Mesodermal cell (in vitro differentiated cells): ENCODE measurements at regions not wholly inside any gene's neighbourhood (a gene's known extent, or its start where the extent isn't known, plus 50 kb on each side); places are given as distances from the start of the nearest gene placed in this dataset.

Experiments used
- H3K27ac ChIP-seq: 2 replicates; pipeline ENCODE4 v1.7.0; 2013; ENCODE audit warnings: mild to moderate bottlenecking, low read depth, low read length, moderate library complexity; ENCODE audit not compliant: severe bottlenecking
- H3K36me3 ChIP-seq: 2 replicates; pipeline ENCODE4 v1.7.1; 2013; ENCODE audit warnings: mild to moderate bottlenecking, low read length, moderate library complexity; ENCODE audit not compliant: control insufficient read depth, insufficient read depth
- H3K4me1 ChIP-seq: one replicate; pipeline ENCODE4 v1.7.1; 2013; ENCODE audit warnings: mild to moderate bottlenecking, low read length; ENCODE audit not compliant: insufficient read depth, control insufficient read depth, poor library complexity, severe bottlenecking
- H3K4me3 ChIP-seq: 2 replicates; pipeline ENCODE4 v1.7.0; 2013; ENCODE audit warnings: low read length, control low read depth, mild to moderate bottlenecking; ENCODE audit not compliant: insufficient read depth, poor library complexity, severe bottlenecking; ENCODE audit errors: extremely low read depth
- H3K9me3 ChIP-seq: 2 replicates; pipeline ENCODE4 v1.7.1; 2013; ENCODE audit warnings: mild to moderate bottlenecking, low read length, moderate library complexity; ENCODE audit not compliant: control insufficient read depth
- WGBS, 2 experiments: methylation state at CpG; one replicate each; pipeline ENCODE4 v1.1.5; 2013; ENCODE audit warnings: missing lambda C conversion rate in 2 of 2; ENCODE audit not compliant: insufficient coverage in 2 of 2; 5-methylcytosine and 5-hydroxymethylcytosine counted together

DNA sequence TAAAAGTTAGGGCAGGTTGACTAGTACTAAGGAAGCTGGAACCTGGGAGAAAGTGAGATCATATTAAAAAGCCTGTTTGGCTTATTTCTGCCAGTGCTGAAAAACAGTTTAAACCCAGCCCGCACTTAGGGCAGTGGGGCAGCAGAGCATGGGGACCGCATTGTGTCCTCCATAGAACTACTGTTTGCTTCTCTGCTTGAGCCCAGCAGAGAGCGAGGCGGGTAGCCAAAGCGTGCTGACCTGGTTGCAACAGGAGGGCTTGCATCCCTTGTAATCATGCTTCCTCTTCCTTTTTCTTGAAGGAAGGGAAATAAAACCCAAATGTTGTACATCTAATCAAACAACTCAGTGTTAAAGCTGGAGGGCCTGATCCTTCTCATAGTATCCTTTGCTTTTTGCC lies 82.5 kb upstream of the HOXC13 start:
- Histone ChIP-seq H3K36me3 (no peaks in the 10 kb centered on the region), H3K27ac (no peak overlapping the region), H3K4me1 (peaks cover 9% of the 10 kb centered on the region), H3K4me3 (no peak overlapping the region), H3K9me3 (no peaks in the 10 kb centered on the region)
- WGBS, 2 experiments, result 87 to 93% methylated on average over 4 to 5 of the region's 5 CpGs

GRCh38 chr12:53857666-53858065 lies 81.0 kb upstream of the HOXC13 start:
- WGBS, 2 experiments, result 80% methylated on average over 1 of the region's 2 CpGs; no CpG with 5 or more reads in 1 of the 2 experiments
- no peaks in the 10 kb centered on the region for H3K36me3 ChIP-seq

GRCh38 chr12:53860426-53861345 lies 77.9 kb upstream of the HOXC13 start:
- H3K9me3 ChIP-seq, result no peaks in the 10 kb centered on the region
- H3K4me1 ChIP-seq, result peaks cover 14% of the 10 kb centered on the region
- no peak overlapping the region for H3K27ac ChIP-seq
- no peaks in the 10 kb centered on the region for H3K36me3 ChIP-seq
- 69 to 100% methylated on average over 1 to 2 of the region's 2 CpGs for WGBS, 2 experiments
- H3K4me3 ChIP-seq, result no peak overlapping the region

More at GRCh38 chr12:53857666-53858065, 81.0 kb upstream of the HOXC13 start:
- no peaks in the 10 kb centered on the region for H3K9me3 ChIP-seq
- H3K27ac ChIP-seq, result no peak overlapping the region
- no peak overlapping the region for H3K4me3 ChIP-seq
- H3K4me1 ChIP-seq, result peaks cover 14% of the 10 kb centered on the region

DNA sequence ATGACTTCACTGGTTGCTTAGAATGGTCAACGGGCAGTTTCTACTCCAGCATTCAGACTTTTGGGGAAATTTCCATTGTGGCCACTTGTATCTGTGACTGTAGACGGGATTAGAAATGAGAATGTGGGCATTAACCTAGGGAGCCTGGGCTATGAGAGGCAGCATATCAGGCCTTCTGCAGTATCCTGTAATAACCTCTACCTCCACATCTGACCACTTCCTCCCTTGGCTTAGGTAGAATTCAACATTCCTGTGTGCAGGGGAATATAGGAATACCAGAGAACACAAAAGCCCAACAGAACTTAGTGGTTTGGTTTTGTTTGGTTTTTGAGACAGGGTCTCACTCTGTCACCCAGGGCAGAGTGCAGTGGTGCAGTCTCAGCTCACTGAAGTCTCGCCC lies 76.4 kb upstream of the HOXC13 start:
- Histone ChIP-seq H3K4me1 (peaks cover 18% of the 10 kb centered on the region), H3K36me3 (no peaks in the 10 kb centered on the region), H3K27ac (no peak overlapping the region), H3K9me3 (no peaks in the 10 kb centered on the region), H3K4me3 (no peak overlapping the region)
- WGBS, 2 experiments, result 83 to 100% methylated on average over 1 of the region's 3 CpGs

- 78 to 95% methylated on average over 2 of the region's 2 CpGs for WGBS, 2 experiments
- peaks cover 24% of the 10 kb centered on the region for H3K4me1 ChIP-seq
- H3K4me3 ChIP-seq, result no peak overlapping the region
- no peaks in the 10 kb centered on the region for H3K36me3 ChIP-seq
- H3K27ac ChIP-seq, result no peak overlapping the region
- no peaks in the 10 kb centered on the region for H3K9me3 ChIP-seq
These were observed 75.8 kb upstream of the HOXC13 start for GRCh38 chr12:53862831-53863230.

DNA sequence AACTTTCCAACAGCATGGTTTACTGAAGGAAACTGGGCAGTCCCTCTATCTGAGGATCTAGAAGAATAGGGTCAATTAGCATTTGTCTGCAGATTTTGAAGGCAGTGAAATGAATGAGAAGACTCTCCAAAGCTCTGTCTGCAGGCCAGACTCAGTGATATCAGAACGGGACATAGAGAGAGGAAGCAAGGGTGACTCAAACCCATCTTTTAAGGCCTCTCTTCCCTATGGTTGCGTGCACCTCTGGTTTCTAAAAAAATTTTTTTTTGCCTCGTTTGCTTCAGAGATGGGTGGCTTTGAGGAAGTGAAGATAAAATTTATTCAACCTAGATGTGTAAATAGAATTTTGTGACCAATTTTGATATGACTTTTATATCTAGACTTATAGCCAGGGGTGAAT lies 71.9 kb upstream of the HOXC13 start:
- Histone ChIP-seq H3K27ac (no peak overlapping the region), H3K4me1 (peaks cover 25% of the 10 kb centered on the region), H3K4me3 (no peak overlapping the region), H3K9me3 (no peaks in the 10 kb centered on the region), H3K36me3 (no peaks in the 10 kb centered on the region)
- WGBS, 2 experiments, result 67 to 75% methylated on average over 1 of the region's 3 CpGs

DNA sequence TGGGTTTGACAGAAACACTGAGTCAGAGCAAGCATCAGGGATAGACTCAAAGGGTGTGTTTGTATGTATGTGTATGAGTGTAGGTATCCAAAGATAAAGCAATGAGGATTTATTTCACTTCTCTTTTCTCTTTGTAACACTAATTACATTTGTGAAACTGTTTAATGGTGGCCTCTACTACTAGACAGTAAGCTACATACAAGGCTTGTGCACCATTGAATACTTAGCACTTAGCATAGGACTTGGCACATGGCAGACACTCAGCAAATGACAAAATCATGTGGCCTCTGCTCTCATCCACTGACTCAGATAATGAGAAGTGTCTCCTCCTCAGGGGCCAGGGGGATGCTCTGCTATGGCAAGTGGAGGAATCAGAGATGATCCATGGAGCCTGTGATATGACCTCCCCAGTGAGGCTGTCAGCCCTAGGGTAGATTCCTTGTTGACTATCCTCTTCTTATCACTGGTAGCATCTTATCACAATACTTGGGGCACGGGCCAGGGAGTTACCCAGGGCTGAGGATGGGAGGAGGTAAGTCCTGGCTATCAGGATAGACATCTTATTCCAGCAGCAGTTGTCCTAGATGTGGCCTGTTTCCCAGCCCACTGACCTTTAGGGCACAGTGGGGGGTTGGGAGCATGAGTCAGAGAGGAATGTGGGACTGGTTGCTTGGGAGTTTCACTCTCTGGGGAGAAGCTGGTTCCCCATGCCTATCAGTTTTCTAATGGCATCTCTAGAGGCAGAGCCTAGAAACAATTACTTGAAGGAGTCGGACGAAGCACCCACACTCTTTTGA lies 71.2 kb upstream of the HOXC13 start:
- Histone ChIP-seq H3K27ac (peak overlapping the region; percentile 80), H3K9me3 (no peaks in the 10 kb centered on the region), H3K4me3 (no peak overlapping the region), H3K4me1 (peaks cover 22% of the 10 kb centered on the region), H3K36me3 (no peaks in the 10 kb centered on the region)
- 33% methylated on average over 2 of the region's 3 CpGs; no CpG with 5 or more reads in 1 of the 2 experiments for WGBS, 2 experiments

GRCh38 chr12:53868511-53868986 lies 70.1 kb upstream of the HOXC13 start:
- Histone ChIP-seq H3K9me3 (no peaks in the 10 kb centered on the region), H3K27ac (peak overlapping the region; percentile 80), H3K36me3 (no peaks in the 10 kb centered on the region), H3K4me1 (peaks cover 20% of the 10 kb centered on the region), H3K4me3 (no peak overlapping the region)
- WGBS, 2 experiments, result 76 to 91% methylated on average over 2 to 4 of the region's 5 CpGs

GRCh38 chr12:53869500-53869899 lies 69.1 kb upstream of the HOXC13 start:
- Histone ChIP-seq H3K27ac (no peak overlapping the region), H3K4me3 (no peak overlapping the region), H3K4me1 (peaks cover 20% of the 10 kb centered on the region), H3K9me3 (no peaks in the 10 kb centered on the region), H3K36me3 (no peaks in the 10 kb centered on the region)
- WGBS, 2 experiments, result 83 to 100% methylated on average over 1 of the region's 1 CpG

- H3K27ac ChIP-seq, result no peak overlapping the region
- H3K4me3 ChIP-seq, result no peak overlapping the region
- no peaks in the 10 kb centered on the region for H3K9me3 ChIP-seq
- no peaks in the 10 kb centered on the region for H3K36me3 ChIP-seq
- H3K4me1 ChIP-seq, result peaks cover 20% of the 10 kb centered on the region
- whole genome bisulfite sequencing, 2 experiments, result 83% methylated on average over 4 of the region's 4 CpGs; no CpG with 5 or more reads in 1 of the 2 experiments
These were observed 68.5 kb upstream of the HOXC13 start for GRCh38 chr12:53870117-53870516.
